Endothelial cell of hepatic sinusoid (primary cell): ENCODE measurements at regions not wholly inside any gene's neighbourhood (a gene's known extent, or its start where the extent isn't known, plus 50 kb on each side); places are given as distances from the start of the nearest gene placed in this dataset.

ENCODE experiments used
- in situ Hi-C: cut with HindIII; loops from 2 replicates; pipeline ENCODE4 v1.10.0; 2017; ENCODE audit warnings: low sequenced_read_pairs

- in situ Hi-C loops: loop anchor here (5.0 kb wide), 1 partner anchor 44 kb away; no protein-coding TSS in a partner anchor
These were observed 161.3 kb downstream of the GXYLT1 start for GRCh38 chr12:41983394-41983793.

- in situ Hi-C loops: loop anchor here (5.0 kb wide), 1 partner anchor 46 kb away; no protein-coding TSS in a partner anchor
These were observed 162.9 kb downstream of the GXYLT1 start for GRCh38 chr12:41981758-41982157.

- in situ Hi-C loops: loop anchor here (5.0 kb wide), 1 partner anchor 46 kb away; no protein-coding TSS in a partner anchor
These were observed 163.7 kb downstream of the GXYLT1 start for GRCh38 chr12:41981013-41981412.

- in situ Hi-C loops: loop anchor here (5.0 kb wide), 1 partner anchor 47 kb away; no protein-coding TSS in a partner anchor
These were observed 164.3 kb downstream of the GXYLT1 start for GRCh38 chr12:41980390-41980789.

GRCh38 chr12:41979574-41979973 is 165.1 kb downstream of the GXYLT1 start:
- in situ Hi-C loops: no loop called here

GRCh38 chr12:41972598-41972997 is 172.1 kb downstream of the GXYLT1 start:
- in situ Hi-C loops: no loop called here

GRCh38 chr12:41972196-41972595 is 172.5 kb downstream of the GXYLT1 start:
- in situ Hi-C loops: no loop called here

GRCh38 chr12:41970744-41971143 is 173.9 kb downstream of the GXYLT1 start:
- in situ Hi-C loops: no loop called here

- in situ Hi-C loops: no loop called here
These were observed 176.1 kb downstream of the GXYLT1 start for GRCh38 chr12:41968599-41968998.

- in situ Hi-C loops: no loop called here
These were observed 176.8 kb downstream of the GXYLT1 start for GRCh38 chr12:41967668-41968500.

GRCh38 chr12:41966916-41967315 is 177.8 kb downstream of the GXYLT1 start:
- in situ Hi-C loops: no loop called here

- in situ Hi-C loops: no loop called here
These were observed 178.7 kb downstream of the GXYLT1 start for GRCh38 chr12:41966001-41966400.

GRCh38 chr12:41963398-41963797 is 181.3 kb downstream of the GXYLT1 start:
- in situ Hi-C loops: no loop called here

- in situ Hi-C loops: no loop called here
These were observed 182.5 kb downstream of the GXYLT1 start for GRCh38 chr12:41962171-41962572.

- in situ Hi-C loops: no loop called here
These were observed 185.4 kb downstream of the GXYLT1 start for GRCh38 chr12:41959271-41959670.

- in situ Hi-C loops: no loop called here
These were observed 188.3 kb downstream of the GXYLT1 start for GRCh38 chr12:41956353-41956752.

- in situ Hi-C loops: no loop called here
These were observed 194.2 kb downstream of the GXYLT1 start for GRCh38 chr12:41950455-41950854.

GRCh38 chr12:41946106-41946505 is 198.6 kb downstream of the GXYLT1 start:
- in situ Hi-C loops: no loop called here

GRCh38 chr12:41944216-41944615 is 200.5 kb downstream of the GXYLT1 start:
- in situ Hi-C loops: no loop called here

GRCh38 chr12:41943671-41944070 is 201.0 kb downstream of the GXYLT1 start:
- in situ Hi-C loops: no loop called here

GRCh38 chr12:41942354-41942753 is 202.3 kb downstream of the GXYLT1 start:
- in situ Hi-C loops: no loop called here

GRCh38 chr12:41941079-41941478 is 203.6 kb downstream of the GXYLT1 start:
- in situ Hi-C loops: no loop called here
